Prostate gland (tissue), 2 donors: ENCODE measurements at regions not wholly inside any gene's neighbourhood (a gene's known extent, or its start where the extent isn't known, plus 50 kb on each side); places are given as distances from the start of the nearest gene placed in this dataset.

Source experiments
- POLR2A ChIP-seq: fragments of 450-650 bp; IDR thresholded peaks from one replicate; pipeline ENCODE4 v1.6.1; 2016; ENCODE audit warnings: antibody characterized with exemption, mild to moderate bottlenecking
- POLR2AphosphoS5 ChIP-seq: sonication (generic); formaldehyde crosslinking; IDR thresholded peaks from one replicate; pipeline ENCODE4 v1.6.1; 2017; ENCODE audit warnings: antibody characterized with exemption
- TF ChIP-seq, protein P1 (sequence below), 4 experiments: fragments of 200-600 bp in 2 of 4; fragments of 450-650 bp in 2 of 4; sonication (generic) in 2 of 4; IDR thresholded peaks; 1 replicate in 3 of 4; 2 replicates in 1 of 4; pipeline ENCODE4 v1.5.1; 2016 to 2019; ENCODE audit warnings: antibody characterized with exemption in 4 of 4, mild to moderate bottlenecking in 2 of 4, moderate library complexity in 2 of 4

- TF ChIP-seq, protein P1, sequence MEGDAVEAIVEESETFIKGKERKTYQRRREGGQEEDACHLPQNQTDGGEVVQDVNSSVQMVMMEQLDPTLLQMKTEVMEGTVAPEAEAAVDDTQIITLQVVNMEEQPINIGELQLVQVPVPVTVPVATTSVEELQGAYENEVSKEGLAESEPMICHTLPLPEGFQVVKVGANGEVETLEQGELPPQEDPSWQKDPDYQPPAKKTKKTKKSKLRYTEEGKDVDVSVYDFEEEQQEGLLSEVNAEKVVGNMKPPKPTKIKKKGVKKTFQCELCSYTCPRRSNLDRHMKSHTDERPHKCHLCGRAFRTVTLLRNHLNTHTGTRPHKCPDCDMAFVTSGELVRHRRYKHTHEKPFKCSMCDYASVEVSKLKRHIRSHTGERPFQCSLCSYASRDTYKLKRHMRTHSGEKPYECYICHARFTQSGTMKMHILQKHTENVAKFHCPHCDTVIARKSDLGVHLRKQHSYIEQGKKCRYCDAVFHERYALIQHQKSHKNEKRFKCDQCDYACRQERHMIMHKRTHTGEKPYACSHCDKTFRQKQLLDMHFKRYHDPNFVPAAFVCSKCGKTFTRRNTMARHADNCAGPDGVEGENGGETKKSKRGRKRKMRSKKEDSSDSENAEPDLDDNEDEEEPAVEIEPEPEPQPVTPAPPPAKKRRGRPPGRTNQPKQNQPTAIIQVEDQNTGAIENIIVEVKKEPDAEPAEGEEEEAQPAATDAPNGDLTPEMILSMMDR (IDR thresholded peaks at IDR 0.05) = no peak
- TF ChIP-seq POLR2AphosphoS5 = no peak
- TF ChIP-seq POLR2A = no peak
Observed at GRCh38 chr1:232280910-232281309, 349.0 kb downstream of the SIPA1L2 start.
